ENCODE measurements at regions not wholly inside any gene's neighbourhood (a gene's known extent, or its start where the extent isn't known, plus 50 kb on each side); places are given as distances from the start of the nearest gene placed in this dataset.

DNA sequence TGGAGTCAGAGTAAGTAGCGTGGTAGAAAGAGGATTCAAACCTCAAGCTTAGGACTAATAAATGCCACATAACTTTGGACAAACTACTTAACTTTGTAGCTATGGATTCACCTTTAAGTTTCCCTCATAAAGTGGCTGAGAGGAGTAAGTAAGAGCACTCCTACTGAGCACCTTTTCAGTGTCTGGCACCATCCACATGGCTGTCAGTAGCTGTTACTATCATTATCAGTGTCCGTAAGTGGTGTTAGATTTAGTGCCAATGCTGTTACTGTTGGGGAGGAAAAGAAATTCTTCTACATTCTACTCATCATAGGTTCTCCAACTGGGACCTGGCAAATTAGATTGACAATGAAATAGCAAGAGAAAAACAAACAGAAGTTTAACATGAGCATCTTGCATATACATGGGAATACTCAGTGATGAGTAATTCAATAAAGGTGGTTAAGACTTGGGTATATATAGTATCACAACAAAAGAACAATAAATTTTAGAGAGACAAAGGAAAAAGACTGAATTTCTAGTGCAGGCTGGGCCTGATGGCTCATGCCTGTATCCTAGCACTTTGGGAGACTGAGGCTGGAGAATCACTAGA lies 165.6 kb upstream of the NBEA start:
- DNase-seq (ENCODE audit: low spot score) (no peak), ATAC-seq (no peak)
- Mint-ChIP-seq H3K27me3 (no peaks in the 10 kb centered on the region), H3K9me3 (peaks cover 11% of the 10 kb centered on the region), H3K27ac (no peak overlapping the region), H3K4me3 (no peak overlapping the region), H3K36me3 (no peaks in the 10 kb centered on the region), H3K4me1 (ENCODE audit: low read depth in 2 of 2) (no peaks in the 10 kb centered on the region)

DNA sequence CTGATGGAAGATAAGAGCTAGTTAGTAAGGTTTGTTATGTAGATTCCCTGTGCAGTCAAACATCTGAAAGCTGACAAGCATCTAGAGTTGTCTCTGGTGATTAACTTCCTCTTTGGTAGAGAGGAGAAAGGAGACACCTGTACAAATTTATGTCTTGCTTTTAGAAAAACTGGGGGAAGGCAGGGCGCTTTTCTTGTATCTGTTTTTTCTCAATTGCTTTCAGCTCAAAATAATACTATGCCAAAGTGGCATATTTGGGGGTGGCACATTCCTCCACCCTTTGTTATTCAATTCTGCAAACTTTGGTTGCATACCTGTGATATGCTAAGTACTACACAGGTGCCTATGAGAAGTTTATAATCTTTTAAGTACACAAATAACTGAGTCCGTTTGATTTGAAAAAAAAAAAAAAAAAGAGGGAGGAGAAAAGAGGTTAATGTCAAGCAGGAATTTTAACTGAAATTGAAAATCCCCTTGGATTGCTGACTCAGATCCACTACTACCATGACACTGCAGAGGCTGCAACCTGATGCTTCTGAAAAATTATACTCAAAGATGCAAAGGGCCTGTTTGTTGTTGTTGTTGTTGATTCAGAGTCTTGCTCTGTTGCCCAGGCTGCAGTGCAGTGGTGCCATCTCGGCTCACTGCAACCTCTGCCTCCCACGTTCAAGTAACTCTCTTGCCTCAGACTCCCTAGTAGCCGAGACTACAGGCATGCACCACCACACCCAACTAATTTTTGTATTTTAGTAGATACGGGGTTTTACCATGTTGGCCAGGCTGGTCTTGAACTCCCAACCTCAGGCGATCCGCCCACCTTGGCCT lies 164.8 kb upstream of the NBEA start:
- H3K27me3 Mint-ChIP-seq = no peaks in the 10 kb centered on the region
- DNase-seq (ENCODE audit: low spot score) = no peak
- ATAC-seq = no peak
- H3K9me3 Mint-ChIP-seq = peaks cover 16% of the 10 kb centered on the region
- H3K36me3 Mint-ChIP-seq = no peaks in the 10 kb centered on the region
- H3K4me3 Mint-ChIP-seq = no peak overlapping the region
- no peak overlapping the region for H3K27ac Mint-ChIP-seq
- no peaks in the 10 kb centered on the region for H3K4me1 Mint-ChIP-seq (ENCODE audit: low read depth in 2 of 2)

DNA sequence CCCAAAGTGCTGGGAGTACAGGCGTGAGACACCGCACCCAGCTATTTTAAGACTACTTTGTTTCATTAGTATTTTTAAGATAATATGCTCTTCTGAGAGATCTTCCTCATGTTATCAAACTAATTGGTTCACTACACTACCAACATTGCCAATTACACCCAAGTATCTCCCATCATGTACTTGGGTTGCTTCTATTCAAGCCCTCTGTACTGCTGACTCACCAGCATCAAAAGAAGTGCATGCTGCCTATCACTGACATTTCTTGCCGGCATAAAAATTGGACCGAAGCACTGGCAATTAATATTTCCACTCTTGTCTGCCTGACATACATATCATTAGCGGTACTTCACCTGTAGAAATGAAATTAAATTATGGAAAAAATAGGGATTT lies 164.2 kb upstream of the NBEA start:
- H3K36me3 Mint-ChIP-seq = no peaks in the 10 kb centered on the region
- H3K27ac Mint-ChIP-seq = no peak overlapping the region
- H3K4me3 Mint-ChIP-seq = no peak overlapping the region
- H3K4me1 Mint-ChIP-seq (ENCODE audit: low read depth in 2 of 2) = no peaks in the 10 kb centered on the region
- no peak for ATAC-seq
- H3K9me3 Mint-ChIP-seq = peaks cover 17% of the 10 kb centered on the region
- DNase-seq (ENCODE audit: low spot score) = no peak
- no peaks in the 10 kb centered on the region for H3K27me3 Mint-ChIP-seq

DNA sequence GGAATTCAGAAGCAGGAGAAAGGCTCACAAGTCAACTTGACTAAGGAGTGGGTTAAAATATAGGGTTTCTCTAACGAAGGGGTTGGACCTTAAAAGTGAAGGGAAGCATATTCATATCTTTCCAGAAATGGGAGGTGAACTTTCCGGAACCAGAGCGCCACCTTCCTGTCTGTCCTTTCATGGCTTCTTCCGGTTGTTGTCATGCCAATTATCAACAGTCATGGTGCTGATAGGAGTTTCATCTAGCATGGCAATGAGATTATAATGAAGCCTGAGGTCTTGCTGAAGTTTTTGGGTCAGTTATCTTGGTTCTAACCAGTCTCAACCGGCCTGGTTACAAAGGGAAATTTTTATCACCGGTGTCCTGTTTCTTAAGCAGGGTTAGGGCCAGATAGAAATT lies 162.9 kb upstream of the NBEA start:
- no peak overlapping the region for H3K4me3 Mint-ChIP-seq
- H3K9me3 Mint-ChIP-seq = peaks cover 17% of the 10 kb centered on the region
- H3K36me3 Mint-ChIP-seq = no peaks in the 10 kb centered on the region
- H3K27ac Mint-ChIP-seq = no peak overlapping the region
- H3K27me3 Mint-ChIP-seq = no peaks in the 10 kb centered on the region
- H3K4me1 Mint-ChIP-seq (ENCODE audit: low read depth in 2 of 2) = no peaks in the 10 kb centered on the region
- ATAC-seq (no peak), DNase-seq (ENCODE audit: low spot score) (no peak)

DNA sequence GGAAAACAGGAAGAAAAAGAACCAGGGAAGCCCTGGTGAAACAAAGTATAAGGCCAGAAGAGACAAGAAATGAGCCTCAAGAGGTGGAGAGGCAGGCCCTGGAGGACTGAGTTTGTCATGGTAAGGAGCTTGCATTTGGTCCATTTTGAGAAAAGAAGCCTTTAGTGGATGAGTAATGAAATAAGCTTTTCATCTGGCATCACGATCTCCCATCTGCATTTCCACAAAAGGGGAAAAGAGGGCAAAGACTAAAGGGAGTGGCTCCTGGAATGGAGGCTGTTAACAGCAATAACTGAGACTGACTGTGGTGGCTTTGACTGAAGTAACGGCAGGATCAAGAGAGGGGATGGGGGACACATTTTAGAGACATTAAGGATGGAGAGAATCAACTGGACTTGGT lies 148.8 kb upstream of the NBEA start:
- no peak overlapping the region for H3K27ac Mint-ChIP-seq
- H3K4me3 Mint-ChIP-seq = no peak overlapping the region
- H3K4me1 Mint-ChIP-seq (ENCODE audit: low read depth in 2 of 2) = no peaks in the 10 kb centered on the region
- H3K9me3 Mint-ChIP-seq = peaks cover 26% of the 10 kb centered on the region
- DNase-seq (ENCODE audit: low spot score) (no peak), ATAC-seq (no peak)
- no peaks in the 10 kb centered on the region for H3K36me3 Mint-ChIP-seq
- H3K27me3 Mint-ChIP-seq = no peaks in the 10 kb centered on the region

DNA sequence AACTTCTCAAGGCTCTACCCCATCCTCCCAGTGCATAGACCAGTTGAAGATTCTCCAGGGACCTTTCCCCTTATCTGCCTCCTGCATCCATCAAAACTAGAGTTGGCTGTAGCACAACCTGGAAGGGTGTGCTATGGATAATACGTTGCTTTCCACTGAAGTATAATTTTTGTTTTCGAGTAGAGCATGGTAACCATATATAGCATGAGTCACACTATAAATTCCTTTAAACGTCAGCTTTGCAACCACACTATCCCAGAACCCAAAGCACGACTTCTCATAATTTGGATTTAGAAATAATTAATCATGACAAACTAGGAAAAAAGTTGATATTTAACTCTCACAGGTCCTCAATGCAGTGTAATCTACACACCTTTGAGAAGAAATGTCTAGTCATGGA lies 138.3 kb upstream of the NBEA start:
- Mint-ChIP-seq H3K4me3 (no peak overlapping the region), H3K27ac (no peak overlapping the region), H3K9me3 (peaks cover 14% of the 10 kb centered on the region), H3K27me3 (no peaks in the 10 kb centered on the region), H3K36me3 (peaks cover 4% of the 10 kb centered on the region), H3K4me1 (ENCODE audit: low read depth in 2 of 2) (no peaks in the 10 kb centered on the region)
- DNase-seq (ENCODE audit: low spot score) (no peak), ATAC-seq (no peak)

DNA sequence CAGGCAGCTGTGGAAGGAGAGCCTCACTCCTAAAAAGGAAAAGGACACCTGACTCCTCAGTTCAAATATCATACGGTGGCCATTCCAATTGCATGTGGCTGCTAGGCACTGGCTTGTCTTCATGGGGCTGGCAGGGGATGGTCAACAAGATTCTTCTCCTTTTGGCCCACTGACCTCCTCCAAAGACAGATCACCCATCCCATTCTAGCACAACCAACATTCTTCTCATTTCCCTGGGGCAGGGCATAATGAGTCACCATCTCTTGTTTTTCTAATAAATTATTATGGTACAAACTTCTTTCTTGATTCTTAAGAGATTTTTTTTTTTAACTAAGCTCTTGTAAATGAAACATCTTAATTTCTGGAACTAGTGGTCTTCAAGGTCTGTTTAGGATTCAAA lies 136.7 kb upstream of the NBEA start:
- no peak overlapping the region for H3K4me3 Mint-ChIP-seq
- DNase-seq (ENCODE audit: low spot score) (no peak), ATAC-seq (no peak)
- no peak overlapping the region for H3K27ac Mint-ChIP-seq
- H3K9me3 Mint-ChIP-seq = peaks cover 8% of the 10 kb centered on the region
- H3K27me3 Mint-ChIP-seq = no peaks in the 10 kb centered on the region
- no peaks in the 10 kb centered on the region for H3K4me1 Mint-ChIP-seq (ENCODE audit: low read depth in 2 of 2)
- H3K36me3 Mint-ChIP-seq = no peaks in the 10 kb centered on the region

DNA sequence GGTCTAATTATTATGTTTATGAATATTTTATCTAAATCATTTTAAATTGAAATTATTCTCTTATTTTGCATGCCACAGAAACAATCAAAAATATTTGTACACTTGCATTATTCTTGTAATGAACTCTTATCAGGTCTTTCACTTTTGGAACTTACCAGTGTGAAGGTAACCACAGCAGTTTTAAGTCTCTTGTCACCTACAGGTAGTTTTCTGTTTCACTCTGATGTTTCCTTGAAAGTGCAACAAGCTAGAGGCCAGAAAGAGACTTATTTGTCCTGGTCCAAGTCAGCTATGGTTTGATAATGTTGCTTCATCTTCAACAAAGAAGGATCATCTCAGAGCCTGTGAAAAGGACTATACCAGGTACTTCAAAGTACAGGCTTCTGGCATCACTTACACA lies 133.4 kb upstream of the NBEA start:
- no peak for ATAC-seq
- H3K9me3 Mint-ChIP-seq = peaks cover 4% of the 10 kb centered on the region
- H3K36me3 Mint-ChIP-seq = peaks cover 5% of the 10 kb centered on the region

DNA sequence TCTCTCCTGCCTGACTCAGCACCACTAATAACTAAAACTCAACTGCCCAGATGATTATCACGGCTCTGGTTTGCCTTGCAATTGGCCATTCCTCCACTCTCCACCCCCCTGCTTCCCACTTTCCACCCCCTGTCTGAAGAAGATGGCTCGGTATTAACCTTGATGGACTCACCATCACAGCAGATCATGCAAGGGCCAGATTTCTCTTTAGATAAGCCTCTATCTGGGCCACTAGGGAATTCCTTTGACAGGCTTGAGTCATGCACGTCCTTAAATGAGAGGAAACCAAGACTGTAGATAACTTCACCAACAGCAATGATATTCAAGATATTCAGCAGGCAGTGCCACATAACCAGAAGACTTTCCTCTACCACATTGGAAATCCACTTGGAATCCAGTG lies 131.1 kb upstream of the NBEA start:
- Mint-ChIP-seq H3K4me1 (ENCODE audit: low read depth in 2 of 2) (no peaks in the 10 kb centered on the region), H3K27me3 (no peaks in the 10 kb centered on the region), H3K27ac (no peak overlapping the region), H3K9me3 (peaks cover 4% of the 10 kb centered on the region), H3K36me3 (peaks cover 5% of the 10 kb centered on the region), H3K4me3 (no peak overlapping the region)
- DNase-seq (ENCODE audit: low spot score) (no peak), ATAC-seq (no peak)

More for the DNA sequence above, 133.4 kb upstream of the NBEA start:
- no peaks in the 10 kb centered on the region for H3K4me1 Mint-ChIP-seq (ENCODE audit: low read depth in 2 of 2)
- no peak for DNase-seq (ENCODE audit: low spot score)
- H3K27me3 Mint-ChIP-seq = no peaks in the 10 kb centered on the region
- no peak overlapping the region for H3K27ac Mint-ChIP-seq
- H3K4me3 Mint-ChIP-seq = no peak overlapping the region

DNA sequence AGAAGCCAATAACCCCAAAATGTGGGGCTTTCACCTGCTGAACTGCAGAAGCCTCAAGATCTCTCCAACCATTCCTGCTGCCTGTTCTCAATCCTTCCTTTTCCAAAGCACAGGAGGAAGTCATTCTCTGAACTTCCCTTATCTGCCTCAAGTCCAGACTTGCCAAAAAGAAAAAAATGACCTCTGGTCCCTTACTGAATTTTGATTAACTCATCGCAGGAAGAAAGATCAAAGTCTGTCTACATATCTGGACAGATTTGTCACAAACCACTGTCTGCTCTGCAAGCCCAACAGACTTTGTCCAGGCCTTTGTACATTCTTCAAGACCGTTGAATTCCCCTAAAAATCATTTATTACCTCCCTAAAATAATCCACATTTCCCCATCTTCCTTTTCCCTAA lies 126.5 kb upstream of the NBEA start:
- H3K36me3 Mint-ChIP-seq = peaks cover 5% of the 10 kb centered on the region
- peaks cover 6% of the 10 kb centered on the region for H3K9me3 Mint-ChIP-seq
- no peaks in the 10 kb centered on the region for H3K27me3 Mint-ChIP-seq
- H3K4me1 Mint-ChIP-seq (ENCODE audit: low read depth in 2 of 2) = no peaks in the 10 kb centered on the region
- DNase-seq (ENCODE audit: low spot score) = no peak
- H3K27ac Mint-ChIP-seq = no peak overlapping the region
- no peak overlapping the region for H3K4me3 Mint-ChIP-seq
- no peak for ATAC-seq

DNA sequence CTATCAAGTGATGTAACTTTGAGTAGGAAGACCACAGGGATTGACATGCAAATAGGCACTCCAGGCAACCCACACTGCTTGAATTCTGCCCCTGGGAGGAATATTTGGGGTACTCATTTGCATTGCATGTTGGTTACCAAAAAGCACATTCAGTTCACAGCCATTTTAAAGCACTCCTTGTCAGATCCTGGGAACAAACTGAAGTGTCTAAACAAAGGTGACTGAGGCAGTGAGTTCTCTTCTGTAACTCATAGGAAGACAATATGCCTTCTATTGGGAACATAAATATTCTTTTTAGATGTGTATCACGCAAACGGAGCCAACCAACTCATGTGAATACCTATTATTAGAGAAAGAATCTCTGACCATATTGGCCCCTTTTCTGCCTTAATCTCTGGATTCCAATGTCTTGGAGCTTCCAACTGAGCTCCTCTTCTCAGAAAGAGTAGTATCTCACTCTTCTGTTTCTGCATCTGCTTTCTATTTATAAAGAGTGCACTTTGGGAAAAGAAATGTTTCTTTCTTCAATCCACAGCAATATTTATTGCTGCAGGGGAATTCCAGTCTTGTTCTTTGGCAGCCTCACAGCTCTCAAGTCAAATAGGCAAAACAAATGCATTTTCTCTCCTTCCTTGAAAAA lies 125.7 kb upstream of the NBEA start:
- no peaks in the 10 kb centered on the region for H3K4me1 Mint-ChIP-seq (ENCODE audit: low read depth in 2 of 2)
- H3K27me3 Mint-ChIP-seq = no peaks in the 10 kb centered on the region
- no peak overlapping the region for H3K4me3 Mint-ChIP-seq
- H3K36me3 Mint-ChIP-seq = peaks cover 5% of the 10 kb centered on the region
- DNase-seq (ENCODE audit: low spot score) (no peak), ATAC-seq (no peak)
- no peak overlapping the region for H3K27ac Mint-ChIP-seq
- H3K9me3 Mint-ChIP-seq = peaks cover 6% of the 10 kb centered on the region

DNA sequence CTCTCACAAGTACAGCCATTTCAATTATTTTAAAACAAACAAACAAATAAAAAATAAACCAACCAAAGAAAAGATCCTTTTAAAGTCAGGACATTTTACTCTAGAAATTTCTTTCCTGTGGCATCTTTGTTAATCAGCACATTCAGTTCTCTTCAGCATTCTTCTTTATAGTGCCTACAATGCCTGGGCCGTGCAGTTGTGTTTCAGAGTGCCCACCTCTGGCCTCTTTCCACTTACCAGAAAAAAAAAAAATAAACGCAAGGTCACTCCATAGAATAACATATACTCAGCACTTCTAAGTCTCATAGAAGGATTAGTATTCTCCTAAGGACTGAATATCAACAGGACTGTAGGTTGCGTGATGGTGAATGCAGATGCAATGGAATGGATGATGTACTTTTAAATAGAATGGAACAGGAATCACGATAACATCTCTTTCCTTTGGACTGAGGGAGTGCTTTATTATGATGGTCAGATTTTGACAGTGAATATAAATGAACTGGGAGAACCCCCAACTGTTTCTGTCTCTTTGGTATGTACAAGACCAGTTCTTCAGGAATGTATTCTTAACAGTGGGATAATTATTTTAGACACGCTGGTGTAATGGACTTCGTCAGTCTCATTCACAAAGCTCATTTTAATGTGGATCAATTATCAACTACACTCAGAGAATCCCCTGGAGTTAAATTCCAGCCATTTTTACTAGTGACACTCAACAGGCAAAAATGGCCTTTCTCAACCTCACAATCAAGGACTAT lies 125.0 kb upstream of the NBEA start:
- Mint-ChIP-seq H3K27ac (no peak overlapping the region), H3K9me3 (peaks cover 3% of the 10 kb centered on the region), H3K4me3 (no peak overlapping the region), H3K4me1 (ENCODE audit: low read depth in 2 of 2) (no peaks in the 10 kb centered on the region), H3K36me3 (peaks cover 5% of the 10 kb centered on the region), H3K27me3 (no peaks in the 10 kb centered on the region)
- ATAC-seq (no peak), DNase-seq (ENCODE audit: low spot score) (no peak)

DNA sequence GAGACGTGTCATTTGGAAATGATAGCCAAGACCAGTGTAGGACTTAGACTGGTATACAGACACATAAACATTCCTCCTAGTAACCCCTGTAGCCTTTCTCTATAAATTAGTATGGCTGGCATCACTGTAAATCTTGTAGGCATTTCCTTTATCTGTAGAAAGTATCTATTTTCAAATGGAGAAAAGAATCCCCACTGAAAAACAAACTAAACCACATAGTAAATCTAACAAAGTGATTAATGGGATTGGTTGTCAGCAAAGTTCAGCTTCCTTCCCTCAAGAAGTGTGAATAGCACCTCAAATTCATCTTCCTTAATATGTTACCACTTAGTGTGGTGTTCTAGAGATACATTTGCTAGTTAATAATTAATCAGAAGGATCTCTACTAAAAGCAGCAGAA lies 119.4 kb upstream of the NBEA start:
- Mint-ChIP-seq H3K4me1 (ENCODE audit: low read depth in 2 of 2) (no peaks in the 10 kb centered on the region), H3K27me3 (no peaks in the 10 kb centered on the region), H3K4me3 (no peak overlapping the region), H3K9me3 (peaks cover 15% of the 10 kb centered on the region), H3K27ac (no peak overlapping the region), H3K36me3 (no peaks in the 10 kb centered on the region)
- DNase-seq (ENCODE audit: low spot score) (no peak), ATAC-seq (no peak)

DNA sequence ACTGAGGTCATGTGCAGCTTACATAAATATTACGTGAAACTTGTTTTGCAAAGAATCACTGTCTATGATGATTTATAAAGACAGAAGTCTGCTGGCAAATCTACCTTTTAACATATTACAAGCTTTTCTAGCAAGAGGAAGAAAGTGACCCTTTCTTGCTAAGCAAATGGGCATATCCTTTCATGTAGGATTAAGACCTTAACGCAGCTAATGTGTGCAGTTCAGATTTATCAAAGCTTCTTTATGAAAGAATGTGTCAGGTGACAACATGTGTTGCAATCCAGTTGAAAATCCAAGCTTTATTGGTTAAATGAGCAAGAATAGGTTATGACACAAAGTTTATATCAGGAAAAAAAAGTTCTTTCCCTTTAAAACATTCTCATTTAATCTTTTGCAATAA lies 115.6 kb upstream of the NBEA start:
- DNase-seq (ENCODE audit: low spot score) = no peak
- H3K27me3 Mint-ChIP-seq = no peaks in the 10 kb centered on the region
- H3K27ac Mint-ChIP-seq = no peak overlapping the region
- H3K4me3 Mint-ChIP-seq = no peak overlapping the region
- H3K9me3 Mint-ChIP-seq = peaks cover 23% of the 10 kb centered on the region
- H3K36me3 Mint-ChIP-seq = no peaks in the 10 kb centered on the region
- ATAC-seq = no peak
- no peaks in the 10 kb centered on the region for H3K4me1 Mint-ChIP-seq (ENCODE audit: low read depth in 2 of 2)
